Upper lobe of left lung (tissue), 4 donors: ENCODE measurements at regions not wholly inside any gene's neighbourhood (a gene's known extent, or its start where the extent isn't known, plus 50 kb on each side); places are given as distances from the start of the nearest gene placed in this dataset.

Source experiments
- EP300 ChIP-seq, 4 donors: sonication (generic); formaldehyde crosslinking; IDR thresholded peaks; one replicate each; pipeline ENCODE4 v1.5.1; 2017; ENCODE audit warnings: antibody characterized with exemption in 4 of 4, control low read depth in 2 of 4
- TF ChIP-seq, protein P1 (sequence below), 6 experiments: fragments of 450-650 bp in 4 of 6; fragments of 200-600 bp in 2 of 6; sonication (generic) in 2 of 6; IDR thresholded peaks; one replicate each; pipeline ENCODE4 v1.5.1; 2016 to 2019; ENCODE audit warnings: antibody characterized with exemption in 6 of 6

DNA sequence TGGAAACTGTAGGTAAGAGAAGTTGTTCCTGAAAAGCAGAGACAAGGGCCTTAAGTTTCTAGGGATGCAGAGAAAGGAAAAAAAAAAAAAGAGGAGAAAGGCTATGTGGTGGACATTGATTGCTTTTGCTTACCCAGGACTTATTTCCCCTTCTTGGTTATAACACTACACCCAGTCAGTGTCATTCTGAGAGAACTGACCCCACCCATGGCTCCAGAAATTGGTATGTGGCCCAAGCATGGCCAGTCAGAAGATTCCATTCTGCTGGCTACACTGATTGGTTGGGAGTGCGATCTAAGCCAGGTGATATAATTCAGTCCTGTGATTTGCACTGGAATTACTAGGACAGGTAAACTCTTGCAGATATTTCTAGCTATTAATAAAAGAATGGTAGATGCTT, 62.2 kb upstream of the EXOC4 start:
- TF ChIP-seq EP300 (IDR thresholded peaks at IDR 0.05) = no peak
- TF ChIP-seq, protein P1, sequence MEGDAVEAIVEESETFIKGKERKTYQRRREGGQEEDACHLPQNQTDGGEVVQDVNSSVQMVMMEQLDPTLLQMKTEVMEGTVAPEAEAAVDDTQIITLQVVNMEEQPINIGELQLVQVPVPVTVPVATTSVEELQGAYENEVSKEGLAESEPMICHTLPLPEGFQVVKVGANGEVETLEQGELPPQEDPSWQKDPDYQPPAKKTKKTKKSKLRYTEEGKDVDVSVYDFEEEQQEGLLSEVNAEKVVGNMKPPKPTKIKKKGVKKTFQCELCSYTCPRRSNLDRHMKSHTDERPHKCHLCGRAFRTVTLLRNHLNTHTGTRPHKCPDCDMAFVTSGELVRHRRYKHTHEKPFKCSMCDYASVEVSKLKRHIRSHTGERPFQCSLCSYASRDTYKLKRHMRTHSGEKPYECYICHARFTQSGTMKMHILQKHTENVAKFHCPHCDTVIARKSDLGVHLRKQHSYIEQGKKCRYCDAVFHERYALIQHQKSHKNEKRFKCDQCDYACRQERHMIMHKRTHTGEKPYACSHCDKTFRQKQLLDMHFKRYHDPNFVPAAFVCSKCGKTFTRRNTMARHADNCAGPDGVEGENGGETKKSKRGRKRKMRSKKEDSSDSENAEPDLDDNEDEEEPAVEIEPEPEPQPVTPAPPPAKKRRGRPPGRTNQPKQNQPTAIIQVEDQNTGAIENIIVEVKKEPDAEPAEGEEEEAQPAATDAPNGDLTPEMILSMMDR (IDR thresholded peaks at IDR 0.05) = no peak
